ENCODE measurements at regions not wholly inside any gene's neighbourhood (a gene's known extent, or its start where the extent isn't known, plus 50 kb on each side); places are given as distances from the start of the nearest gene placed in this dataset.

GRCh38 chr5:178797546-178798440 lies 62.0 kb upstream of the ZNF354B start:
- no peak overlapping the region for H3K27ac ChIP-seq
- H3K4me3 ChIP-seq = no peak overlapping the region
- H3K9me3 ChIP-seq = peaks cover 4% of the 10 kb centered on the region
- ATAC-seq = no peak
- 47% methylated on average over 18 of the region's 19 CpGs for WGBS (ENCODE audit: missing lambda C conversion rate)
- H3K4me1 ChIP-seq = no peaks in the 10 kb centered on the region
- H3K4me2 ChIP-seq = no peak overlapping the region
- FAIRE-seq = no peak
- ChIA-PET POLR2A (no interaction called here), CTCF (no interaction called here)
- DNase-seq (ENCODE audit: low read depth in 1 of 2, low spot score in 1 of 2) = no peak
- TF ChIP-seq CHD2 (IDR thresholded peaks at IDR 0.05; ENCODE audit: low read length, partially characterized antibody) = no peak
- TF ChIP-seq RARB (CRISPR knock-in tag; IDR thresholded peaks at IDR 0.05) = no peak
- TF ChIP-seq FOSB (CRISPR knock-in tag; IDR thresholded peaks at IDR 0.05) = no peak
- no peak for TF ChIP-seq USF2 (IDR thresholded peaks at IDR 0.05)
- TF ChIP-seq NPAS2 (CRISPR knock-in tag; IDR thresholded peaks at IDR 0.05; ENCODE audit: borderline replicate concordance) = no peak
- no peak for TF ChIP-seq CBX2 (IDR thresholded peaks at IDR 0.05; ENCODE audit: borderline replicate concordance, low read depth)
- TF ChIP-seq ZSCAN20 (CRISPR knock-in tag; IDR thresholded peaks at IDR 0.05) = no peak
- no peak for TF ChIP-seq NFE2L2 (conservative IDR thresholded peaks at IDR 0.05; ENCODE audit: low read length)
- TF ChIP-seq REST (IDR thresholded peaks at IDR 0.05) = no peak
- no peak for TF ChIP-seq HOXA7 (CRISPR knock-in tag; IDR thresholded peaks at IDR 0.05)
- TF ChIP-seq HOXB5 (CRISPR knock-in tag; IDR thresholded peaks at IDR 0.05) = no peak
- TF ChIP-seq EP300 (IDR thresholded peaks at IDR 0.05) = no peak
- TF ChIP-seq CBX8 (IDR thresholded peaks at IDR 0.05) = no peak
- no peak for TF ChIP-seq BHLHE40 (IDR thresholded peaks at IDR 0.05; ENCODE audit: low read depth, low read length)
- TF ChIP-seq ESRRA (IDR thresholded peaks at IDR 0.05; ENCODE audit: borderline replicate concordance, low read length) = no peak
- TF ChIP-seq CHD4 (IDR thresholded peaks at IDR 0.05; ENCODE audit: borderline replicate concordance) = no peak
- no peak for TF ChIP-seq ATOH8 (CRISPR knock-in tag; IDR thresholded peaks at IDR 0.05; ENCODE audit: low read depth)
- TF ChIP-seq BCL3 (IDR thresholded peaks at IDR 0.05) = no peak
- TF ChIP-seq POLR2AphosphoS2 (conservative IDR thresholded peaks at IDR 0.05; ENCODE audit: low read length) = no peak

- Histone ChIP-seq H3K4me2 (no peak overlapping the region), H3K4me1 (no peaks in the 10 kb centered on the region), H3K27ac (no peak overlapping the region), H3K4me3 (no peak overlapping the region), H3K9me3 (peaks cover 4% of the 10 kb centered on the region)
- TF ChIP-seq ZNF302 (CRISPR knock-in tag; IDR thresholded peaks at IDR 0.05) = no peak
- 48% methylated on average over 9 of the region's 12 CpGs for WGBS (ENCODE audit: missing lambda C conversion rate)
- no peak for DNase-seq (ENCODE audit: low read depth in 1 of 2, low spot score in 1 of 2)
- POLR2A ChIA-PET = no interaction called here
- ATAC-seq = no peak
- FAIRE-seq = no peak
- CTCF ChIA-PET = no interaction called here
Measured at GRCh38 chr5:178797101-178797521, 62.6 kb upstream of the ZNF354B start.
